HG03439 (cell line): ENCODE measurements at regions not wholly inside any gene's neighbourhood (a gene's known extent, or its start where the extent isn't known, plus 50 kb on each side); places are given as distances from the start of the nearest gene placed in this dataset.
"Not testable (repeated sequence)": the region's sequence is repeated elsewhere in the genome, so short reads cannot be mapped to it uniquely, and the experiment has no call there.

Source experiments
- ATAC-seq: cut with Tn5 transposase; IDR thresholded peaks from one replicate; pipeline ENCODE4 v1.9.1; 2021; ENCODE audit warnings: mild to moderate bottlenecking, moderate library complexity; ENCODE audit not compliant: unreplicated experiment

DNA sequence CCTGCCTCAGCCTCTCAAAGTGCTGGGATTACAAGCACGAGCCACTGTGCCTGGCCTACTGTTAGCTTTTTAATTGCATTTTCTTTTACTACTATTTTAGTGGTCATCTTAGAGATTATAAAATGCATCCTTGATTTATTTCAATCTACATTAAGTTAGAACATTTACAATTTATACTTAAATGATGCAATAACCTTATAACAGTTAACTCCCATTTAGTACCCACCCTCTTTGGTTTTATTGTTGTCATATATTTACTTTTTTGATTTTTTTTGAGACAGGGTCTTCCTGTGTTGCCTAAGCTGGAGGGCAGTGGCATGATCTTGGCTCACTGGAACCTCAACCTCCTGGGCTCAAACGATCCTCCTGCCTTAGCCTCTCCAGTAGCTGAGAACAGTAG, 77.3 kb downstream of the PPCDC start:
- ATAC-seq = no peak

DNA sequence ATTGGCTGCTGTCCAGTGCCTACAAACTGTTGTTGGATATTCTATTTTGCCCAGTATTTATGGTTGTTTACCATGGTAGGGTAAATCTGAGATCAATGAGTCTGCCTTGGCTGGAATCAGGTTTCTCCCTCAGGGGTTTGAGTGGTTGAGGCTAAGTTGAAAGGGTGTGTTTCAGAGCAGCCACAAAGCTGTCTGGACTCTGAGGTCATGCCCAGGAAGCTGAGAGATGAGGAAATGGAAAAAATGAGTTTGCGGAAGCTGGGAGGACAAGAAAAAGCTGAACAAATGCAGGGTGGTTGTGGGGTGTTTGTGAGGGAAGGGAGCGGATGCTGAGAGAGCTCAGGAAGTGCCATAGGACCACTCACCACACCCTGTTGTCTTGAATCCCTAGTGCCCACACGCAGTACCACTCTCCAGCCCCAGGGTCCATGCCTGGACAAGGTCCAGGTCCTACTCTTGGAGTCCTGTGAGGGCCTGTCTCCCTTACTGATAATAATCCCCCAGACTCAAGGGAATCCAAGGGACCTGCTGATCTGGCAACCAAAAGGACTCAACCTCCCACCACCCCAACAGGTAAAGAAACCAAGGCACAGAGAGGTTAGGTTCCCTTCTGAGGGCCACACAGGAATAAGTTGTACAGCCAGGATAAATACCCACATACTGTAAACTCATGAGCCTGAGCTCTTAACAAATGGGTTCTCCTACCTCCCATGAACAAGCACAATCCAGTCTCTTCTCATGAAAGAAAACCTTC, 81.6 kb downstream of the PPCDC start:
- no peak for ATAC-seq

- no peak for ATAC-seq
Observed at GRCh38 chr15:75107516-75107907, 84.1 kb downstream of the PPCDC start.

GRCh38 chr15:75107908-75108838, 84.8 kb downstream of the PPCDC start:
- ATAC-seq = peak; percentile 36

- no peak for ATAC-seq
Observed at GRCh38 chr15:75109021-75109735, 85.8 kb downstream of the PPCDC start.

GRCh38 chr15:75109736-75110130, 86.3 kb downstream of the PPCDC start:
- ATAC-seq = no peak

DNA sequence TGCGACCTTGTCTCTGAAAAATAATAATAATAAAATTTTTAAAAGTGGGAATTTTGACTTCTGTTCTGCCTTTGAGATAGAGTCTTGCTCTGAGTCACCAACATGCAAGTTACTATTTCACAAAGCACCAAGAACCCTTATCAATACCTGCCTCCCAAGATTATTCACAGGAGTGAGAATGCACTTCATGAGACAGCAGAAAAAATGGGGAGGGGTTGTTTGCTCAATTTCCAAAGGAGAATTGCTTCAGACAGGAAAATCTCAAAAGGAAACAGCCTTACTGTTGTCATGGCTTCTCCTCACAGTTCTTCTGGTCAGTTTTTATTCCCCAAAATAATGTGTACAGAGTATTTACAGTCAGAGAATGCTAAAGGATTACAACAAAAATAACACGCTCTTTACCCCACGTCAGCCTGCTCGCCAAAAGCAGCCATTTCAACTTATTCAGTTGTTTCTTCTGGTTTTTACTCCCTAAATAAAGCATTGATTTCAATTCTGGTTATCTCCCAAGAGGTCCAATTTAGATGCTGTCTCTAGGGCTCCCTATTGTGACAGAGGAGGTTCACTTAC, 89.0 kb downstream of the PPCDC start:
- ATAC-seq = peak; percentile 21

DNA sequence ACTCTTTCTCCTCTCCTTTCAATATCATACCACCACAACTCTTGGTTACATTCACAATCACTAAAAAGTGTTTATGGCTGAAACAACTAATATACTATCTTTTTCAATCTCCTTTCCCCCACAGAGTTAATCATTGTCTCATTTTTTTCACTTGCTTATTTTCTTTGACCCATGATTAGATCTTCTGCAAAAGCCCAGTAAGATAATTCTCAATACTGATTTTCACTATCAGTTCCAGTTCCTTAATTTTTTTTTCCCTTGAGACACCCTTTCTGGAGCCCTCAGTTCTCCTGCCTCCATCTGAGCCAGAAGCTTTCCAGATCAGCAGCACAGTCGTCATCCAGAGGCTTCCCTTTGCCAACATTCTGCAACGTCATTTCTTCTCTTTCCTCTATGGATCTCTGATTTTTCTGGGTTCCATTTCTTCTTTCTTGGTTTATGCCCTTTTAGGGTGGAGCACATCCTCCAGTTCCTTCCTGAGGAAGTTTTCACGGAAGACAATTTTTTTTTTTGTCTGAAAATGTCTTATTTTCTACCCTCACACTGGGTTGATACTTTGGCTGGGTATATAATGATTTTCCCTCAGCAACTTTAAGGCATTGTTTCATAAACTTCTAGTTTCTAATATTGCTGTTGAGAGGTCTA, 88.7 kb upstream of the C15orf39 start:
- peak; percentile 51 for ATAC-seq

- no peak for ATAC-seq
Observed at GRCh38 chr15:75114327-75114726, 87.4 kb upstream of the C15orf39 start.

GRCh38 chr15:75114796-75115195, 86.9 kb upstream of the C15orf39 start:
- no peak for ATAC-seq

DNA sequence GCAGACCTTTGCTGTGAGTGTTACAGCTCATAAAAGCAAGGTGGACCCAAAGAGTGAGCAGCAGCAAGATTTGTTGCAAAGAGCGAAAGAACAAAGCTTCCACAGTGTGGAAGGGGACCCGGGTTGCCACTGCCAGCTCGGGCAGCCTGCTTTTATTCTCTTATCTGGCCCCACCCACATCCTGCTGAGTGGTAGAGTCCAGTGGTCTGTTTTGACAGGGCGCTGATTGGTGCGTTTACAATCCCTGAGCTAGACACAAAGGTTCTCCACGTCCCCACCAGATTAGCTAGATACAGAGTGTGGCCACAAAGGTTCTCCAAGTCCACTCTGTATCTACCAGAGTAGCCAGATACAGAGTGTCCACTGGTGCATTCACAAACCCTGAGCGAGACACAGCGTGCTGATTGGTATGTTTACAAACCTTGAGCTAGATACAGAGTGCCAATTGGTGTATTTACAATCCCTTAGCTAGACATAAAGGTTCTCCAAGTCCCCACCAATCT, 86.2 kb upstream of the C15orf39 start:
- ATAC-seq = not testable (repeated sequence)

- ATAC-seq = not testable (repeated sequence)
Observed at GRCh38 chr15:75116143-75116542, 85.5 kb upstream of the C15orf39 start.

- no peak for ATAC-seq
Observed at GRCh38 chr15:75117993-75118392, 83.7 kb upstream of the C15orf39 start.

- ATAC-seq = not testable (repeated sequence)
Observed at GRCh38 chr15:75119312-75119711, 82.4 kb upstream of the C15orf39 start.

DNA sequence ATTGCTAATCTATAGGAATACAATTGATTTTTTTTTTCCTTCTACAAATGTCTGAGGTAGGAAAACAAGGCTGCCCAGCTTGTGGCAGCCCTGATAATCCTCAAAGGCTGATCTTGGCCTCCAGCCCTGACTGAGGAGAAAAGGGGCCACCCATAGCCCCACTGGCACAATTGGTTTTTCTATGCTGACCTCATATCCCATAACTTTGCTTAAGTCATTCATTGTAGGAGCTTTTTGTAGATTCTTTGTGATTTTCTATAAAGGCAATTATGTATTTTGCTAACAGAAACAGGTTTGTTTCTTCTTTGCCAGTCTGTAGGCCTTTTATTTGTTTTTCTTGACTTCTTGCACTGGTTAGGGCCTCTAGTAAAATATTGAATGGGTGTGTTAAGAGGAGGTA, 80.2 kb upstream of the C15orf39 start:
- ATAC-seq = no peak

DNA sequence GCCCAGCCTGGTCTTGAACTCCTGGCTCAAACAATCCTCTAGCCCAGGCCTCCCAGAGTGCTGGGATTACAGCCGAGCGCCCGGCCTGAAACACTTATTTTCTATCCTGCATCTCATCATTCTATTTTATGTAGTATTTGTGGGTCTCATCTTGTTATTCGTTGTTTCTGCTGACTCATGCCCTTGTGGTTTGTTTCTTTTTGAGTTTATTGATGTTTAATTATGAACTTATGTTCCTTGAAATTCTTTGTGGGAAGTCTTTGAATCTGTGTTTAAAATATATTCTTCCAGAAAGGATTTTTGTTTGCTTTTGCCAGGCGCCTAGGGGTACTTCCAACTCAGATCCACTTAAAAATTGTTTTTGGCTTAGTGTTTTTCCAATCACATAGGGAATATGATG, 78.3 kb upstream of the C15orf39 start:
- no peak for ATAC-seq

- ATAC-seq = not testable (repeated sequence)
Observed at GRCh38 chr15:75124278-75124677, 77.4 kb upstream of the C15orf39 start.

DNA sequence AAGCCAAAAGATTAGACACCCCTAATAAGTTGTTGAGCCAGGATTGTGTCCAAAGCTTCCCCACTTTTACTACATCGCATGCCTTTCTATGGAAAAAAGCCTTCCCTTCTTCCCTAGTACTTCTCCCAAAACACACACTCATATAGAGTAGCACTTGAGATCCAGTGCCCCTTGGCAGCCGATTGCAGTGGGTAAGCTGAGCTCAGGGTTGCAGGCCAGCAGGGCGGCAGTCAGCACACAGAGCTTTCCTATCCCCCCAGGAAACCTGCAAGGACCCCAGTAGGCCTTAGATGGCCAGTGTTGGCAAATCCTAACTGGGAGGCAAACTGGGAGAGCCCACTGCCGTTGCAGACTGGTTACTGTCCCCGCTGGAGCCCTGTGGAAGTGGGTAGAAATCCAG, 75.7 kb upstream of the C15orf39 start:
- ATAC-seq = no peak

DNA sequence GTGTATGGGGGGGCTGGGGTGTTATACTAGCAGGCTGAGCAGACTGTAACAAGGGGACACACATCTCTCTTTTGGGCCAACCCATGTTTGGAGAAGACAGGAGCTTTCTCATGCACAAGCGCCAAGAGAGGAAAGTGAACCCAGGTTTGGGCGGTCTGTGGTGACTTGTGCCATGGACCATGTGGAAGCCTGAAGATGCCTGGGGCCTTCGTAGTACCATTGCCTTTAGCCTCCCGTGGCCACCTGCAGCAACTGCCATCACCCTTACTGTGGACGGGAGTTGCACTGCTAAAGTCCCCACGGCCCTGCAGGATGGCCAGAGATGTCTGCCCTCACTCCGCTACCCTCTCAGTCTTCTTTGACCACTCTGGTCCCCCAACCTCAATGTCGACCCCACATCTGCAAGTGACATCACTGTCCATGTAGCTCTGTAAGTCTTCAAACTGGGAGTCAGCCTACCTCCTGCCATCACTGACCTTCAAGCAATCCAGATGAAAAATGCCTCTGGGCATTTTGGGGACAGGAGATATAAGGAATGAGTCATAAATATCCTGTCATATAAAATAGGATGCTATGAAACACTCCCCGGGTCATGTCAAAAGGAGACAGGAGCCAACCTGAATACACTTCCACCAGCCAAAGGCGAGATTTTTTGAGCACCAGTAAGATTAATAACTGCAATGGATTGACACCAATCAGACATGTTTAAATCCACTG, 74.7 kb upstream of the C15orf39 start:
- no peak for ATAC-seq

- no peak for ATAC-seq
Observed at GRCh38 chr15:75129788-75130187, 71.9 kb upstream of the C15orf39 start.
